Panc1 (cell line): ENCODE measurements at regions not wholly inside any gene's neighbourhood (a gene's known extent, or its start where the extent isn't known, plus 50 kb on each side); places are given as distances from the start of the nearest gene placed in this dataset.

Experiments used
- ATAC-seq: fragments of 200-7000 bp; cut with Tn5 transposase; 2 replicates; pipeline ENCODE4 v1.9.1; 2020; ENCODE audit warnings: mild to moderate bottlenecking, moderate library complexity
- BruUV-seq: library from RNA; stranded (reverse); fragments of 400-500 nt; replicated peaks from 2 replicates; lab custom pipeline; 2021; lab: Mats Ljungman, UMichigan
- CTCF ChIA-PET: fragments of 300-600 bp; sonication (Branson Sonifier 250); formaldehyde crosslinking; loops from one replicate; lab custom pipeline; 2022; ENCODE audit warnings: antibody characterized with exemption; lab: Charles Lee
- POLR2A ChIA-PET: fragments of 300-600 bp; sonication (Branson Sonifier 250); formaldehyde crosslinking; loops from one replicate; lab custom pipeline; 2022; ENCODE audit warnings: antibody characterized with exemption; lab: Charles Lee
- DNase-seq: peaks from one replicate; pipeline ENCODE4 v3.0.0-alpha.2; 2010; ENCODE audit warnings: low read depth, low spot score
- H3K27ac ChIP-seq: 2 replicates; pipeline ENCODE4 v1.5.1; 2011; ENCODE audit warnings: mild to moderate bottlenecking, low read length, inconsistent platforms
- H3K27me3 ChIP-seq: fragments of 200-500 bp; sonication (Bioruptor generic); 2 replicates; pipeline ENCODE4 v1.6.0; 2014; ENCODE audit warnings: low read length, inconsistent platforms; ENCODE audit not compliant: control insufficient read depth, insufficient read depth
- H3K36me3 ChIP-seq: fragments of 200-500 bp; sonication (Bioruptor generic); 2 replicates; pipeline ENCODE4 v1.5.1; 2014; ENCODE audit warnings: inconsistent platforms, mild to moderate bottlenecking, low read length, moderate library complexity; ENCODE audit not compliant: control insufficient read depth, insufficient read depth
- H3K4me1 ChIP-seq: 2 replicates; pipeline ENCODE4 v1.5.1; 2011; ENCODE audit warnings: inconsistent platforms, mild to moderate bottlenecking, low read length, moderate library complexity; ENCODE audit not compliant: control insufficient read depth, insufficient read depth
- H3K4me3 ChIP-seq, 2 experiments: 2 replicates each; pipeline ENCODE4 v1.5.1; 2011 to 2012; ENCODE audit warnings: low read depth in 2 of 2, low read length in 2 of 2, mild to moderate bottlenecking in 2 of 2, inconsistent platforms in 1 of 2, moderate library complexity in 1 of 2
- H3K9me3 ChIP-seq: fragments of 200-500 bp; sonication (Bioruptor generic); 2 replicates; pipeline ENCODE4 v1.5.1; 2014; ENCODE audit warnings: low read depth, mild to moderate bottlenecking, inconsistent platforms, low read length, moderate library complexity; ENCODE audit not compliant: control insufficient read depth, insufficient read depth
- POLR2AphosphoS5 ChIP-seq: IDR thresholded peaks from 2 replicates; pipeline ENCODE4 v1.6.1; 2012; ENCODE audit warnings: mild to moderate bottlenecking, low read depth, low read length, moderate library complexity
- SIN3A ChIP-seq: IDR thresholded peaks from 2 replicates; pipeline ENCODE4 v1.6.1; 2012; ENCODE audit warnings: low read depth, mild to moderate bottlenecking, low read length, moderate library complexity, borderline replicate concordance; ENCODE audit not compliant: insufficient read depth
- TCF7L2 ChIP-seq: IDR thresholded peaks from 2 replicates; pipeline ENCODE4 v1.6.1; 2011; ENCODE audit warnings: mild to moderate bottlenecking, low read depth, low read length, inconsistent platforms
- in situ Hi-C: cut with HindIII; loops from 2 replicates; pipeline ENCODE4 v1.10.0; 2016; ENCODE audit warnings: low sequenced_read_pairs, low pct_unique_long_range_greater_than_20kb
- intact Hi-C: fragments of 100-400 bp; cut with micrococcal nuclease; formaldehyde crosslinking; loops from one replicate; pipeline ENCODE4 v1.10.0; 2022; ENCODE audit not compliant: unreplicated experiment
- TF ChIP-seq, protein P1 (sequence below): fragments of 450-650 bp; IDR thresholded peaks from 2 replicates; pipeline ENCODE4 v1.5.1; 2017; ENCODE audit warnings: mild to moderate bottlenecking
- TF ChIP-seq, protein P2 (sequence below), 2 experiments: IDR thresholded peaks; 2 replicates each; pipeline ENCODE4 v1.6.1; 2011 to 2012; ENCODE audit warnings: low read depth in 2 of 2, control low read depth in 1 of 2, low read length in 1 of 2, mild to moderate bottlenecking in 1 of 2, moderate library complexity in 1 of 2; ENCODE audit not compliant: insufficient read depth in 1 of 2

DNA sequence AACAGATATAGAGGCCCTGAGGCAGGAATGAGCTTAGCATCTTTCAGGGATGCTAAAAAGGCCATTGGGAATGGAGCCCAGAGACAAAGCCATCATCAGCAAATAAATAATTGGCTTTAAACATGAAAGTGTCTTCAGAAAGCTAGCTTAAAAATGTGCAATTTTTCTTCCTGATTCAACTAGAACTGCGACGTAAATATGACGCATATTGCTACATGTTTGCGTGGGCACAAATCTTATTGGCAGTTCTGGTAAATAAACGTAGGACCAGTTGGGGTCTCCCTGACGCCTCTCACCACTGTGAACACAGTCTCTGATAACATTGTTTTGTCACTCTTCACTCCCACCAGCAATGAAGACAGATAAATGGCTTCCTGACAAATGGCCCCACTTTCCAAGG is 97.3 kb upstream of the SRD5A3 start:
- BruUV-seq = no TSS peak
- Histone ChIP-seq H3K27me3 (no peaks in the 10 kb centered on the region), H3K4me1 (no peaks in the 10 kb centered on the region), H3K9me3 (no peaks in the 10 kb centered on the region), H3K36me3 (no peaks in the 10 kb centered on the region), H3K27ac (no peak overlapping the region), H3K4me3 (no peak overlapping the region)
- POLR2A ChIA-PET = no interaction called here
- CTCF ChIA-PET = no interaction called here
- TF ChIP-seq POLR2AphosphoS5 (no peak), TCF7L2 (no peak), SIN3A (no peak)
- TF ChIP-seq, protein P1, sequence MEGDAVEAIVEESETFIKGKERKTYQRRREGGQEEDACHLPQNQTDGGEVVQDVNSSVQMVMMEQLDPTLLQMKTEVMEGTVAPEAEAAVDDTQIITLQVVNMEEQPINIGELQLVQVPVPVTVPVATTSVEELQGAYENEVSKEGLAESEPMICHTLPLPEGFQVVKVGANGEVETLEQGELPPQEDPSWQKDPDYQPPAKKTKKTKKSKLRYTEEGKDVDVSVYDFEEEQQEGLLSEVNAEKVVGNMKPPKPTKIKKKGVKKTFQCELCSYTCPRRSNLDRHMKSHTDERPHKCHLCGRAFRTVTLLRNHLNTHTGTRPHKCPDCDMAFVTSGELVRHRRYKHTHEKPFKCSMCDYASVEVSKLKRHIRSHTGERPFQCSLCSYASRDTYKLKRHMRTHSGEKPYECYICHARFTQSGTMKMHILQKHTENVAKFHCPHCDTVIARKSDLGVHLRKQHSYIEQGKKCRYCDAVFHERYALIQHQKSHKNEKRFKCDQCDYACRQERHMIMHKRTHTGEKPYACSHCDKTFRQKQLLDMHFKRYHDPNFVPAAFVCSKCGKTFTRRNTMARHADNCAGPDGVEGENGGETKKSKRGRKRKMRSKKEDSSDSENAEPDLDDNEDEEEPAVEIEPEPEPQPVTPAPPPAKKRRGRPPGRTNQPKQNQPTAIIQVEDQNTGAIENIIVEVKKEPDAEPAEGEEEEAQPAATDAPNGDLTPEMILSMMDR = no peak
- TF ChIP-seq, protein P2, sequence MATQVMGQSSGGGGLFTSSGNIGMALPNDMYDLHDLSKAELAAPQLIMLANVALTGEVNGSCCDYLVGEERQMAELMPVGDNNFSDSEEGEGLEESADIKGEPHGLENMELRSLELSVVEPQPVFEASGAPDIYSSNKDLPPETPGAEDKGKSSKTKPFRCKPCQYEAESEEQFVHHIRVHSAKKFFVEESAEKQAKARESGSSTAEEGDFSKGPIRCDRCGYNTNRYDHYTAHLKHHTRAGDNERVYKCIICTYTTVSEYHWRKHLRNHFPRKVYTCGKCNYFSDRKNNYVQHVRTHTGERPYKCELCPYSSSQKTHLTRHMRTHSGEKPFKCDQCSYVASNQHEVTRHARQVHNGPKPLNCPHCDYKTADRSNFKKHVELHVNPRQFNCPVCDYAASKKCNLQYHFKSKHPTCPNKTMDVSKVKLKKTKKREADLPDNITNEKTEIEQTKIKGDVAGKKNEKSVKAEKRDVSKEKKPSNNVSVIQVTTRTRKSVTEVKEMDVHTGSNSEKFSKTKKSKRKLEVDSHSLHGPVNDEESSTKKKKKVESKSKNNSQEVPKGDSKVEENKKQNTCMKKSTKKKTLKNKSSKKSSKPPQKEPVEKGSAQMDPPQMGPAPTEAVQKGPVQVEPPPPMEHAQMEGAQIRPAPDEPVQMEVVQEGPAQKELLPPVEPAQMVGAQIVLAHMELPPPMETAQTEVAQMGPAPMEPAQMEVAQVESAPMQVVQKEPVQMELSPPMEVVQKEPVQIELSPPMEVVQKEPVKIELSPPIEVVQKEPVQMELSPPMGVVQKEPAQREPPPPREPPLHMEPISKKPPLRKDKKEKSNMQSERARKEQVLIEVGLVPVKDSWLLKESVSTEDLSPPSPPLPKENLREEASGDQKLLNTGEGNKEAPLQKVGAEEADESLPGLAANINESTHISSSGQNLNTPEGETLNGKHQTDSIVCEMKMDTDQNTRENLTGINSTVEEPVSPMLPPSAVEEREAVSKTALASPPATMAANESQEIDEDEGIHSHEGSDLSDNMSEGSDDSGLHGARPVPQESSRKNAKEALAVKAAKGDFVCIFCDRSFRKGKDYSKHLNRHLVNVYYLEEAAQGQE (IDR thresholded peaks at IDR 0.05; ENCODE audit: insufficient read depth in 1 of 2, low read depth in 2 of 2, low read length in 1 of 2) = no peak
- intact Hi-C loops (no loop called here), in situ Hi-C loops (no loop called here)
- DNase-seq (no peak), ATAC-seq (no peak)

DNA sequence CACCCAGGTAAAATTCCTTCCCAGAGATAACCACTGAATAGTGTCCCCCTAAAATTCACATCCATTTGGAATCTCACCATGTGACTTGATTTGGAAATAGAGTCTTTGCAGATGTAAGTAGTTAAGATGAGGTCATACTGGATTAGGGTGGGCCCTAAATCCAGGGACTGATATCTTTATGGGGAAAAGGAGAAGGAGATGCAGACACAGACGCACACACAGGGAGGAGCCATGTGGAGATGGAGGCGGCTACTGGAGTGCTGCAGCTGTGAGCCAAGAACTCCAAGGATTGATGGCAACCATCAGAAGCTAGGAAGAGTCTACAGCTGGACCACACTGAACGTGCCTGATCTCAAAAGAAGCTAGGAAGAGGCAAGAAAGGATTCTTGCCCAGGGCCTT is 96.6 kb upstream of the SRD5A3 start:
- no peak overlapping the region for H3K27ac ChIP-seq
- H3K27me3 ChIP-seq = no peaks in the 10 kb centered on the region
- DNase-seq (no peak), ATAC-seq (no peak)
- ChIA-PET CTCF (no interaction called here), POLR2A (no interaction called here)
- intact Hi-C loops = no loop called here
- no peaks in the 10 kb centered on the region for H3K4me1 ChIP-seq
- H3K36me3 ChIP-seq = no peaks in the 10 kb centered on the region
- TF ChIP-seq, protein P1 = no peak
- TF ChIP-seq TCF7L2 (no peak), POLR2AphosphoS5 (no peak), SIN3A (no peak)
- TF ChIP-seq, protein P2 (IDR thresholded peaks at IDR 0.05; ENCODE audit: insufficient read depth in 1 of 2, low read depth in 2 of 2, low read length in 1 of 2) = no peak
- no peaks in the 10 kb centered on the region for H3K9me3 ChIP-seq
- no TSS peak for BruUV-seq
- in situ Hi-C loops = no loop called here
- no peak overlapping the region for H3K4me3 ChIP-seq
